HG03520 (cell line): ENCODE measurements at regions not wholly inside any gene's neighbourhood (a gene's known extent, or its start where the extent isn't known, plus 50 kb on each side); places are given as distances from the start of the nearest gene placed in this dataset.

Experiments
- ATAC-seq: cut with Tn5 transposase; IDR thresholded peaks from one replicate; pipeline ENCODE4 v1.9.1; 2021; ENCODE audit warnings: mild to moderate bottlenecking, moderate library complexity; ENCODE audit not compliant: unreplicated experiment

DNA sequence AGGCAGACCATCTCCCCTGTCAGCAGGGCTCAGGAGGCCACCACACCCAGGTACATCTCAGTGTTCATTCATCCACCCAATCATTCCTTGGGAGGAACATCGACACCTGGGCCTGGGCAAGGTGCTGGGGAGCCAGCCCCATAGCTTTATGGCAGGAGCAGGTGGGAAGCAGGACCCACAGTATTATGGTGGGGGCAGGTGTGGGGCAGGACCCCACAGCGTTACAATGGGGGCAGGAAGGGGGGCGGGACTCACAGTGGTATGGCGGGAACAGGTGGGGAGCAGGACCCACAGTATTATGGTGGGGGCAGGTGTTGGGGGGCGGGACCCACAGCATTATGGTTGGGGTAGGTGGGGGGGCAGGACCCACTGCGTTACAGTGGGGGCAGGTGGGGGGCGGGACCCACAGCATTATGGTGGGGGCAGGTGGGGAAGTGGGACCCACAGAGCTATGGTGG is 128.9 kb upstream of the HS6ST1 start:
- no peak for ATAC-seq

DNA sequence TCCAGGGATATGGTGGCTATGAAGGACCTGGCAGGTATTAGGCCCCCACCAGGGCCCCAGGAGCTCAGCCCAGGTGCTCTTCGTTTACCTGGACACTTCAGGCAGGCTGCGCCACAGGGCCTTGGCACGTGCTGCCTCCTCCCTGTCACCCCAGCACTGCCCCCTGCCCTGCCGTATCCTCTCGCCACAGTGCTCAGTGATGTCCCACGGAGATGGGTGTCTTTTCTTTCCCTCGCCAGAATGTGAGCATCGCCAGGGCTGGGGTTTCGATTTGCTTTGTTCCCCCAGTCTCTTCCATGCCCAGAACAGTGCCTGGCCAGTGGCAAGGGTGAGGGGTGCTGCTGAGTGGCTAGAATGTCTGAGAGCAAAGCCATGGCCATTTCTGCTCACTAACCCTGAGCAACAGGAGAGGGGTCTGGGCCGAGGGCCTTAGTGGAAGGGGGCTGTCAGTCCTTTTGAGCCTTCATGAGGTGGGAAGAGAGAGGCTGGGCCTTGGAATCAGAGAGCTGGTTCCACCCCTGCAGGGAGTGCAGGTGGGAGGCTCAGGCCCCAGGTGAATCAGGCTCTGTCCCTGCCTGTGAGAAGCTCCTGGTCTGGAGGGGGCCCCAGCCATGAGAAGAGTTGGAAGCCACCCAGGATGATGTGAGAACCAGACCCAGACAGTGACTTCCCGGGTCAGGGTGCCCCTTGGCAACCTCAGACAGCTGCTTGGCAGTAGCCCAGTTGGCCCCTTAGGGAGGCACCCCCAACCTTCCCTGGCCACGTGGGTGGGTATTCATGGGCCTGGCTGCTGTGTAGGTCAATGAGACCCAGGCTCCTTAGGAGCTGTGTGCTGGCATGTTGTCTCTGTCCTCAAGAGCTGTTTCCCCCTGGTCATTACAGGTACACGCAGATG is 129.9 kb upstream of the HS6ST1 start:
- no peak for ATAC-seq

DNA sequence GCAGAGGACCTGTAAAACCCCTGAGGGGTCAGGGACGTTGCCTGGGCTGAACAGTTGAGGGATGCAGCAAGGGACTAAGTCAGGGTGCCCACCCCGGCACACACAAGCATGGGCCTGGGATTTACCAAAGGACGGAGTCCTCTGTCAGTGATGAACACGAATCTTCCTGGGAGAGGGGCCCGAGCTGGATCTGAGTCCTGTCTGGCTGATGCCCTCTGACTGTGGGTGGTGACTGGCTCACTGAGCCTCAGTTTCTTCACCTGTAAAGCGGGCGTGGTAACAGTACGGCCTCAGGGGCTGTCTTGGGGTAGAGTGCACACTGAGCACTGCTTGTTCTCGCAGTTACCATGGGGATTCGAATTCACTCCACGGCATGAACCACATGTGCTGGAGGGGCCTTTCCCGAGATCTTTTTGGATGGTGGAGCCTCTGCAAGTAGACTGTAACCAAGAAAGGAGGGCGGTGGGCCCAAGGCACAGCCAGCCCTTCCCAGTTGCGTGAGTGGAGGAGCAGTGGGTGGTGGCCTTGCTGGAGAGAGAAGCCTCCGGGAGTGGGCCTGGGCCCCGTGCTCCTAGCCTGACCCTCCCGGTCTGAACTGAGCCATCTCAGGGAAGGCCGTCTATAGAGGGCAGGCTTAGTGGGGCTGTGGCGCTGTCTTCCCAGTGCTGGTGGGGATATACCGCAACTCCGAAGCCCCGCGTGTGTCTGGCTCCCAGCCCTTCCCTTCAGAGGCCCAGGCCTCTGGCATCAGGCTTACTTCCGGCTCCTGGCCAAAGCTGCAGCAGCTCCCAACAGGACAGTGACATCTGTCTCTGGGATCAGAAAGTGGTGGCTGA is 130.8 kb upstream of the HS6ST1 start:
- no peak for ATAC-seq

DNA sequence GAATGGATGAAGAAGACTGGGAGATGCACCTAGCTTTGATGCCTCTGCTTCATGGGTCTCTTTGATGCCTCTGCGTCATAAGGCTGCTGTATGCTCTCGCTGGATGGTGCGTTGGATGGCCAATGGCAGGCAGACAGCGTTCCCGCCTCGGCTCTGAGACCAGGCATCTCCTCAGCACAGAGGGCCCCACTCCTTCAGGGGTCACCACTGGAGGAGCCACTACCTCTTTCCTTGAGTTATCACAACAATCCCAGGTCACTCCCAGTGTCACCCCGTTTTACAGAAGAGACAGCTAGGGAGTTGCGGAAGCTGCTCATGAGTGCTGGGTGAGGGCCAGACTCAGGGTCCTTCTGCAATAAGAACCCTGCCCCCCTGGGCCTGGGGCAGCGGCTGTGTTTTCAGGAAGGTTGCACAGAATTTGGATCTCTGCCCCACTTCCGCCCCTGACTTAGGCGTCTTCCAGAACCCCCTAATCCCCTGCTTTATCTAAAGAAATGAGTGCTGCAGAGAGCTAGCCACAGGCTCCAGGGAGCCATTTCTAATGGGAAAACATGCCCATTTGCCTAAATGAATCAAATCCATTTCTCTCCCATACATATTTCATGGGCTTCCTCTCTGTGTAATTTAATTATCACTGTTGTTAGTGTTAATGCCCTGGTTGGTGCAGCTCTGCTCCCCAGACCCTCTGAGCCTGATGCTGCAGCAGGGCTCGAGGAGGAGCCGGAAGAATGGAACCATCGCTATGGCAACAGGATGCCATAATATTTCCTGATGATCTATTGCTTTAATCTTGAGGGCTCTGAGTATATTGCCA is 131.8 kb upstream of the HS6ST1 start:
- no peak for ATAC-seq

DNA sequence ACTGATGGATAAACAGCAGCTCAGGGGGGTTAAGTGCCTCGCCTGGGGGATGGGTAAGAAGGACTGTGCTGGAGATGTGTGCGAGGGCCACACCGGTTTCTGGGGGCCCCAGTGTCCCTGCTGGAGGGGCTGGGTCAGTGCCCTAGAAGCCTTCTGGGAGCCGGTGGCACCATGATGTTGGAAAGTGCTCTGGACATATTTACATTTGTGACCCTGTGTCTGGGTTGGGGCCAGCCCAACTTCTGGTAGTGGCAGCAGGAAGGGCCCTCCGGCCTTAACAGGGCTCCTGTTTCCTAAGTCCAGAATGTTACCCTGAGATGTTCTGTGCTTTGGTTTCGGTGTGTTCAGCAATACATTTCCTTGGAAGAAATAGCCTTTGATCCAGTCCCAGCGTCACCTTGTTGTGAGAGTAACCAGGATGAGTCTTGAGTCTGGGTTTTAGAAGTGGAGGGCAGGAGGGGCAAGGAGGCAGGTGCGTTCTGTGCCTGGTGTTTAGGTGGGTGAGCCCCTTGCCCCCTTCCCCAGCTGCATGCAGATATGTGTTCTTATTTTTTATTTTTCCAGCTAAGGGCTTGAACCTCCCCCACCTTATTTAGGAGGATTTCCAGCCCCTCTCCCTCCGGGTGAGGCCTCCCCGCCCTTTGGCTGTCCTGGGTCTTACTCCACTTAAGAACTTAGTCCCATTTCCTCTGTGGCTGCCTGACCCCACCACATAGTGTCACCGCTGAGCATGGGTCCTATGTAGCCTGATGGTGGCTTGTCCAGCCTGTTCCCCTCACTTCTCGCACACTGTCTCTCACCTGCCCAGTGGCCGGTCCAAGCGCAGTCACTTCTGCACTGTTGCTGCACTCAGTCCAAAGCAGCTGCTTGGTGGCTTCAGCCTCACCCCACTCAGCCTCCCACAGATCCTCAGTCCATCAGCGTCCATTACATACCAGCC is 132.7 kb upstream of the HS6ST1 start:
- ATAC-seq, result no peak

DNA sequence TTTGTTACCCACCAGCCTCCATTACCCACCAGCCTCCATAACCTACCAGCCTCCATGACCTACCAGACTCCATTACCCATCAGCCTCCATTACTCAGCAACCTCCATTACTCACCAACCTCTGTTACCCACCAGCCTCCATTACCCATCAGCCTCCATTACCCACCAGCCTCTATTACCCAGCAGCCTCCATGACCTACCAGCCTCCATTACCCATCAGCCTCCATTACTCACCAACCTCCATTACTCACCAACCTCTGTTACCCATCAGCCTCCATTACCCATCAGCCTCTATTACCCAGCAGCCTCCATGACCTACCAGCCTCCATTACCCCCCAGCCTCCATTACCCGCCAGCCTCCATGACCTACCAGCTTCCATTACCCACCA is 133.3 kb upstream of the HS6ST1 start:
- ATAC-seq, result no peak

DNA sequence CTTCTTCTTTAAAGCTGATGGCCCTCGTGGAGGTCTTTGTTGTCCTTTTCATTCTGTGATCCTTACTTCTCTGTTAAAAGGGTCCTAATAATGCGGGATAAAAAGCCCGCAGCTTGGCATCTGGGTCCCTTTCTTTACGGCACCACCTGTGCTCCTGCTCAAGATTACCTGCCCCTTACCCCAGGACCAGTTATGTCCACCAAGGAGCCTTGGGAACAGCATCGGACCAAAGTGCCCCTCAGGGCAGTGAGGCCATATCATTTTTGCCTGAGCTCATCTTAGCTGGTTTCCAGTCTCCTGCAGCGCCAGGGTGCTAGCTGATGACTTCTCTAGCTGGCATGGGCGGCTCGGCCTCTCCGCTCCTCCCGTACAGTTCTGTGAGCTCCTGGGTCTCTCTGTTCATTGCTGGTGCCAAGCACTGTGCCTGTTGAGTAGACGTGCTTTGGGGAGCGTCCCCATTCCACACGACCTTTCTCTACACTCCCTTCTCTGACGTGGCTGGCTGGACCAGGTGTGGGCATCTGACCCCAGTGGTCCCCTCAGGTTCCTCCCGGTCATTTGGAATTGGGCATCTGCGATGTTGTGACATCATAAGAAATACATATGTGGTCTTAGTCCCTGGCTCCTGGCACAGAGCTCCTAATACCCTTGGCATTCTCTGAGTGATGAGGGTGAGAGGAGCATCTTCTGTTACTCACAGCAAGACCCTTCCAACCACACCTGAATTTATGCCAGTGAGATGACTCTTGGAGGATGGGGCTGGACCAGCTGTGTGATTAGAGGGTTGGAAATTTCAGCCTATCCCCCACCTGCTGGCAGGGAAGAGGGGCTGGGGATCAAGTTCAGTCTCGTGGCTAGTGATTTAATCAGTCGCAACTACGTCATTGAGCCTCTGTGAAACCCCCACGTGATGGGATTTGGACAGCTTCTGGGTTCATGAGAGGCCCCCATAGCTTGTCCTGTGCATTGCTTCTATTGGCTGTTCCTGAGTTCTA is 134.2 kb upstream of the HS6ST1 start:
- ATAC-seq, result no peak

DNA sequence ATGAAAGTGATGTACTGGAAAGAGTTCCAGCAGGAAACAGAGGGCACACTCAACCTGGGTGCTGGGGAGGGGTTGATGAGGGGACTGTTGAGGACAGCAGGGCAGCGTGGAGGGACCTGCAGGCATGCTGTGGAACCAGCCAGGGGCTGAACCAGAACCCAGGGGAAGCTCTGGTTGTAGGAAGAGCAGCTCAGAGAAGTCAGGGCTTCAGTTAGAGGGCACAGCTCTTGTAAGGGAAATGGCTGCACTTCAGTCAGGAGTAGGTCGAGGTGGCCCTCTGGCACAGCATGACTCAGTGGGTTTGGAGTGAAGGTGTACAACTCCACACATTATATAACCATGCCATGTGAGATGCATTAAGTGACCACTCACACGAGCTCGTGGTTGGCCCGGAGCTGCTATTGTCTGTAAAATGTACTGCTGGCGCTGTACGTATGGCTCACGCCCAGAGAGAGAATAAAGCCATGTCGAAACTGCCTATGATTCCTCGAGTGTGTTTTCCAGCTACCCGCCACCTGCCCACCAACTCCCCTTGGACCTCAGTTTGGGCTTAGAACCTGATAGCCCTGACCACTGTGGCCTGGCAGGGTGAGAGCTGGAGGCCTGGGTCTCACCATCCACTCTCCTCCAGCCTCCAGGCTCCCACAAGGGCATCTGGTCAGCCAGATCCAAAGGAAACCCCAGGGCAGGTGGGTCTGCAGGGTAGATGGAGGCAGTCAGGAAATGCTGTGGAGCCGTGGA is 136.5 kb upstream of the HS6ST1 start:
- ATAC-seq, result no peak

DNA sequence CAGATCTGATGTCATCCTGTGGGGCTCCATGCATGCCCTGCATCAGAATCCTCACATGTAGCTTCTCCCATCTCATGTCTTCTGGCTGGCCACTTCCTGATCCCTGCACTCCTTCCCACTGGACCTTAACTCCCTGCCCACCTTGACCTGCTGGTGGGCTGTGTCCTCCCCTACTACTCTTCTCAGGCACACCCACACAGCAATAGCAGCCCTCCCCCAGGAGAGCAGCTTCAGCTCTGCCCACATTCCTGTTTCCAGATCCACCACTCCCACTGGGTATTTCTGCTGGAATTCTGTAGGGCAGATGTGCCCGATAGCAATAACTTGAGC is 137.0 kb upstream of the HS6ST1 start:
- no peak for ATAC-seq

DNA sequence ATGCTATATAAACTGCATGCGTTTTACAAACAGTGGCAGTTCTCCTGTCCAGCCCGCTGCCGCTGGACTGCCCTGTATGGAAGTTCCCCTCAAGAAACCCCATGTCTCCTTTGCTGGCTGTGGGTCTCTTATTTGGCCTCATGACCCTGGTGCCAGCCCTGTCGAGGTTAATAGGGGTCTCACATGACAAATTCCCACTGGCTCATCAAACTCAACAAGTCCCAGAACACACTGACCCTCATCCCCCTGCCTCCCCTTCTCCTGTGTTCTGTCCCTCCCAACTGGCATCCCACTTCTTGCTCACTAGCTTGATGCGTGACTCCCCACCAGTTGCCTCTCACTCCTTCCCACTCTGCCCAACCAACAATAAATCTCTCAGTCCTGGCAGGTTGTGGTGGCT is 137.6 kb upstream of the HS6ST1 start:
- ATAC-seq, result no peak

DNA sequence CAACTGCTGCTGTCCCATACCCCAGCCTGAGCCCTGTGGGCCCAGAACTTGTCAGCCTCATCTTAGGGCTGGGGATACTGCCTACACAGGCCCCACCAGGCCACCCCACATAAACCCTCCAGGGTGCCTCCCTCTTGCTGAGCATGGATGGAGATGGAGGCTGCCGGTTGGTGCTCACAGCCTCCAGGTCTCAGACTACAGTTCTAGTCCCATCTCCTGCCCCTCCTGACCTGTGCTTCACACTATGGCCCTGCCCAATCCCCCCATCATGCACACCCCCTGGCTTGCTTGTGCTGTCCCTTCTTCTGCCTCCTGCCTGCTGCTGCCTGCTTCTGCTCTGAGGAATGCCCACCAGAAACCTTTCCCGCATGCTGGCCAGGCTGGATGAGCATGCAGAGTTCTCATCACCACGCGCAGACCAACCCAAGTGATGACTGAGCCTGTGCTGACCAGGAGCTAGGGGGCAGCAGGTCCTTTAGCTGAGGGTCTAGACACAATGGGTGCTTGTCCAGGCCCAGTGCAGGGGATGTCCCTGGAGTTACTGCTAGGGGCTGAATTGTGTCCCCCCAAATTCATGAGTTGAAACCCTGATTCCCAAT is 138.4 kb upstream of the HS6ST1 start:
- no peak for ATAC-seq

DNA sequence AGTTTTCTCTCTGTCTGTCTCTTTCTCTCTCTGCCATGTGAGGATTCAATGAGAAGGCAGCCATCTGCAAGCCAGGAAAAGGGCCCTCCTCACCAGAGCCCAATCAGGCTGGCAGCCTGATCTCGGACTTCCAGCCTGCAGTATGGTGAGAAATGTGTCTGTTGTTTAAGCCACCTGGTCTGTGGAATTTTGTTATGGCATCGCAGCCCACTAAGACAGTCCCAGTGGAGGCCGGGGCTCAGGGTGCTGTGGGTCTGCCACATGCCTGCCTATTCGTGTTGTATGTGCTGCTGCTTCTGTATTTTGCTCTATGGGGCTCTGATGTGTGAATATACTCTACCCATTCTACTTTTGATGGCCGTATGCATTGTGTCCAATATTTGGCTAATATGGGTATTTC is 139.0 kb upstream of the HS6ST1 start:
- ATAC-seq, result no peak

DNA sequence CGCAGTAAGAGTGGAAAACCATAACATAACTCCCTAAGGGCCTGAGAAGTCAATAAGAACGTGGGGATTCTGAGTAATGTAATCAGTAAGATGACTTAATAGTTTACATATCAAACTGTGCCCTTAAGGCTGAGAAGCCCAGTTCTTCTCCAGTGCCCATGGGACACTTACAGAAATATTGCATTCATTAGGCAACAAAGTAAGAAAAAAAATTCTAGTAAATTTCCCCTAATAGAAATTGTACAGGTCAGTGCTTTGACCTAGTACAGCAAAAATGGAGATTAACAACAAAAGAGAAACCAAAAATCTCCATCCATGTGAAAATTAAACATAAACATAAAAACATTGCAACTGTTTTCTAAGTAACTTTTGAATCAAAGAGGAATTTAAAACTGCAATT is 139.8 kb upstream of the HS6ST1 start:
- no peak for ATAC-seq

DNA sequence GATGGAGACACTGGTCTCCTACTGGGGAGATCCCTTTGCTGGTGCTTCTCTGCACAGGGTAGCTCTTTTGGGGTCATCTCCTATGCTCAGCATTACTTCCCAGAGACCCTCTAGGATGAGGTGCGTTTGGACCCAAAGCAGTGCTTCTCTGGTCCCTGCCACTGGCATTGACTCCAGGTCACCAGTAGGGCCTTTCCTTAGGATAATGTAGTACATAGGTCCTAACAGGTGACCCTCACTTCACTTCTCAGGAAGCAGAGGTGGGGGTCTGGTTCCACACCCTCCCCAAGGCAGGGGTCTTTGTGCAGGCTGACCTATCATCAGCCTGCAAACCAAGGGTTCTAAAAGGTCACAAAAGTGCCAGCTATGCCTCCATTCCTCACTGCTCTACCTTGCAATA is 145.8 kb upstream of the HS6ST1 start:
- ATAC-seq, result no peak

DNA sequence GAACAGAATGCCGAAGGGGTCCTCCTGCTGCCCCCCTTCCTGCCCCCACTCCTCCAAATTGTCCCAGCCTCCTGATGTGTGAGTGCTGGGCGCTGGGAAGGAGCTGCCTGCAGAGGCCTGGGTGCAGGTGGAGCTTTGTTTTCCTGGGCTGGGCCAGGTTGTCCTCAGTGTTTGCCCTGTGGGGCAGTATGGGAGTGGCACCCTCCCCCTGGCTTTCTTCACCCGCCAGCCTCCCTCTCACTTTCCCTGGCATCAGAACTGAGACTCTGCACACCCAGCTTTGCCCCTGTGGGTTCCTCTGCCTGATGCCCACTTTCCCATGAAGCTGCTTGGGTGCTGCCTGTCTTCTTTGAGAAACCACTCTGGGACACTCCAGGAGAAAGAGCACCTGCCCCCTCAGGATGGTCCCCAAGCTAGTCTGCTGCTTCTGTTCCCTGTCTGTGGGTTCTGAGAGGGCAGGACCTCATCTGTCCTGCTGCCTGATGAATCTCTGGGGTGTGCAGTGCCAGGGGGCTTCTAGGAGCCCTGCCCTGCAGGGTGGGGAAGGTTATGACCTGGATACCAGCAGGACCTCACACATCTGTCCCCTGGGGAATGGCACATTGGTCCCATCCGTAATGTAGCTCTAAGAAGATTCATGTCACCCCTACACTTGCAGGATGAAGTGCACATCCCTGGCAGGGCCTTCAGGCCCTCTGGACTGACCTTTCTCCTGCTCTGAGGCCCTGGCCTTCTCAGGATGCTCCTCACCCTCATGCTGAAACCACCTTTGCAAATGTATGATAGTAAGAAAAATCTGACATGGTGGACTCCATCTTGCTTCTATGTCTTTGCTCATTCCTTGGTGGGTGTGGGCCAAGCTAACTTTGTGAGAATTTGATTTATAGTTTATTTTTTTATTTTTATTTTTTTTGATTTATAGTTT is 146.8 kb upstream of the HS6ST1 start:
- ATAC-seq, result no peak

DNA sequence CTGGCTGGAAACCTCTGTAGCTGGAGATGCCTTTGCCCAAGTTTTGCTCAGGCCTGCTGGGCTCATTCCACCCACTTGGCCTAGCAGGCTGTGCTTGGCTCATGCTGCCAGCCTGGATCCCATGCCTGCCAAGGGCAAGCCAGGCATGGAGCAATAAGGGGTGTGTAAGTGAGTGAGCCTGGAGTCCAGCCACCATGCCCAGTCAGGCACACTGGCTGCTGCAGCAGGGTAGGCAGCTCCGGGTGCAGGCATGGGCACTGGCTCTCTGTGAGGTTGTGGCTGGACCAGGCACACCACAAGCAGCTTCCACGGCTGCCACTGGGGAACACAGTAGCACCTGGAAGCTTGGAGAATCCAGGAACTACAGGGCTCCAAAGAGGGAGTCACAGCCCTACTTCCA is 147.7 kb upstream of the HS6ST1 start:
- no peak for ATAC-seq

DNA sequence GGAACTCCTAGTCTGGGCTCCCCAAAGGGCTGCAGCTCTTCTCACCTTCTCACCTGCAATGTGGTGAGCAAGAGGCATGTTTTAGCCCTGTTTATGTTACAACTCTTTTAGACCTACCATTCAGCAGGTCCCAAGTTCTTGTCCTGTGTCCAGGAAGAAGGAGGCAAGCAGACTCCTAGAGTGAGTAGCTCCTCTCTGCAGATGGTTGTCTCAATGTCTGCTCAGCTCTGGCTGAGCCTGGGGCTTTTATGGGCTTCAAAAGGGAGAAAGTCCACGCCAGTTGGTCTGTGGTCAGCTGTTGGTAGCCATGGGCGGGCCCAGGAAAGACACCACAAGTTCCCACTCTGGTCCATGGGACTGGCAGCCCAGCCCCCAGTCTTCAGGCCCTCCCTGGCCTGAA is 148.1 kb upstream of the HS6ST1 start:
- no peak for ATAC-seq
